ENCODE measurements at regions not wholly inside any gene's neighbourhood (a gene's known extent, or its start where the extent isn't known, plus 50 kb on each side); places are given as distances from the start of the nearest gene placed in this dataset.
"Not testable (repeated sequence)": the region's sequence is repeated elsewhere in the genome, so short reads cannot be mapped to it uniquely, and the experiment has no call there.

DNA sequence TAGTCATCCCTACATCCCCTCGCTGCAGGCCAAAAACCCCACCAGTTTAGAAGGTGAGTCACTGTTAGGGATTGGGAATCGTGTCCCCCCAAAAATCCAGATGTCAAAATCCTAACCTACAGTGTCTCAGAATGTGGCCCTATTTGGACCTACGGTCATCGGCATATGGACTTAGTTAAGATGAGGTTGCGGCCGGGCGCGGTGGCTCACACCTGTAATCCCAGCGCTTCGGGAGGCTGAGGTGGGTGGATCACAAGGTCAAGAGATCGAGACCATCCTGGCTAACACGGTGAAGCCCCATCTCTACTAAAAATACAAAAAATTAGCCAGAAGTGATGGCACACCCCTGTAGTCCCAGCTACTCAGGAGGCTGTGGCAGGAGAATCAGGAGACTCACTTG, 318.6 kb upstream of the KAZN start:
- not testable (repeated sequence) for DNase-seq

DNA sequence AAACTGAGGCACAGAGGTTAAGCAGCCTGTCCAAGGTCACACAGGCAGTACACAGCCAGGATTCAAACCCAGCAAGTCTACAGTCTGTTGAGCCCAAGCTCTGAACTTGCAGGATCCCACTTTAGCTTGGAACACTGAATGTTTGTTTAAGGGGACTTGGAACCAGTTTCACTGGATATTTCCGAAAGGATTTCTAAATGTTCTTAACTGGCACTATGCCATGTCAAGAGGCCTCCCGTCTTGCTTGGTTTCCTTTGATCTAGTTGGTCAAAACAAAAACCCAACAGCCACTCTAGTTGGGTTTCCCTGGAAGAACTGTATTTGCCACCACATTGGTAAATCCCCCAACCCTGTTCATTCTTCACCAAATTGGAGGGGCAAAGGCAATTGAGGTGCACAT, 317.6 kb upstream of the KAZN start:
- no peak for DNase-seq

DNA sequence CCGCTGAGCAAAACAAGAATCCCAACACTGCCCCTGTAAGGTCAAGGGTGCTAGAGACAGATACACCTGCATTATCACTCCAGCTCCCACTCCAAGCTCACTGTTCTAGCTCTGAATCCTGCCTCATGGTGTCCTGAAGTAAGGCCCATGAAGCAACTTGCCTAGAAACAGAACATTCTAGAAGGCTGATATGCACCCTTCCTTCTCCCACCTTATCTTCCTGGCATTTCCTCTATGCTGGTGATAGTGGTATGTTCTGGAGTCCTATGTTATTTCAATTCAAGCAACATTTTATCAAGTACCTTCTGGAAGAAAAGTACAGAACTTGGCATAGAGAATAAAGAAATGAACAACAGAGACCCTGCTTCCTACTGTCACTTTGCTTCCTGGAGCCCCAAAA, 317.1 kb upstream of the KAZN start:
- no peak for DNase-seq

DNA sequence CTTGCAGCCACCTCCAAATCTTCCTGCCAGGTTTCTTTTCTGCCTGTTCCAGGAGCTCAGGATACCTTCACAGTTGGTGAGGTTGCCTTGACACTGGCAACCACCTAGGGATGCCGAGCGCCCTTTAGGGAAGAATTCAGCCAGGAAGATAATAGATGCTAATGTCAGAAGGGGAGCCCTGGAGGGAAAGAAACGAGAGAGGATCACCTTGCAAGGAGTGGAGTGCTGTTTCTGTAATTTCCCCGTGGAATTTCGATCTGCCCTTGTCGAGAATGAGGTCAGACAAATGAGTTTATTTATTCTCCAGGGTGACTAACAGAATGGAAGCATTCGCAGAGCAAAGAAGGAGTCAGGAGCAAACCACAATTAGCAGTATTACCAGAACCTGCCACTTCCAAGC, 315.8 kb upstream of the KAZN start:
- DNase-seq: no peak

DNA sequence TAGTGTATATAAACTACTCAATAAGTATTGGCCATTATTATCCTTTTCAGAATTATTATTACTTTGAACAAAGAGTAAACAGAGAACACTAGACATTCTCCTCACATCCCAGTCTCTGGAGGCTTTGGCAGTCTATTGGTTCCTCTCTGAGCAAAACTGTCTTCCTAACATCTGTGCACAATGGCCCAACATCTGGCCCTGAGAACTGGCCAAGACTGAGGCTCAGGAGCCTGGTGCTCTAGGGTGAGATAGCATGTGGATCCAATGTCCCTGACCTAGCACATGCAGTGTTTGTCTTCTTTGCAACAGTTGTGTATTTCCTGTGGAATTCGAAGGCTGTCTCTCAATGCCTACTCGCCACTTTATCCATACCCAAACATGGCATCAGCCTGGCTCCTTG, 313.2 kb upstream of the KAZN start:
- DNase-seq: no peak

DNA sequence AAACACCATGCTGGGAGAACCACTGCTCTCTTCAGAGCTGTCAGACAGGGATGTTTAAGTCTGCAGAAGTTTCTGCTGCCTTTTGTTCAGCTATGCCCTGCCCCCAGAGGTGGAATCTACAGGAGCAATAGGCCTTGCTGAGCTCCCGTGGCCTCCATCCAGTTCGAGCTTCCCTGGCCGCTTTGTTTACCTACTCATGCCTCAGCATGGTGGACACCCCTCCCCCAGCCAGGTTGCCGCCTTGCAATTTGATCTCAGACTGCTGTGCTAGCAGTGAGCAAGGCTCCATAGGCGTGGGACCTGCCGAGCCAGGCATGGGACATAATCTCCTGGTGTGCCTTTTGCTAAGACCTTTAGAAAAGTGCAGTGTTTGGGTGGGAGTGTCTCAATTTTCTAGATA, 307.3 kb upstream of the KAZN start:
- not testable (repeated sequence) for DNase-seq

DNA sequence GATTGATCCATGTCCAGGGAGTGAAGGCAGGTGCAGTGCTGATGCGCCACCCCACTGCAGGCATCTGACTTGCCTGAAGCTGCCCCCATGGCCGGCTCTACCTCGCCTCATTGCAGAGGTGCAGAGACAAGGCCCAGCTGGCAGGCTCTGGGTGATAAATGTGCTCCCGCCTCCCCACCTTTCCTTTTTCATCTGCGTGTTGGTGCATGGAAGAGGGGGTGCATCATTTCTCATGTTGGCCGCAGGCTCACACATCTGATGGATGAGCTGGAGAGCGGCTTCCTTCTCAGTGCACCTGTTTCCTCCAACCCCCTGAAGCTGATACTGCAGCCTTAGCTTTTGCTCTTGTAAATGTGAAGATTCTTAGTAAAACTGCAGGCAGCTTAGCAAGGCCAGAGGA, 306.0 kb upstream of the KAZN start:
- DNase-seq: no peak

DNA sequence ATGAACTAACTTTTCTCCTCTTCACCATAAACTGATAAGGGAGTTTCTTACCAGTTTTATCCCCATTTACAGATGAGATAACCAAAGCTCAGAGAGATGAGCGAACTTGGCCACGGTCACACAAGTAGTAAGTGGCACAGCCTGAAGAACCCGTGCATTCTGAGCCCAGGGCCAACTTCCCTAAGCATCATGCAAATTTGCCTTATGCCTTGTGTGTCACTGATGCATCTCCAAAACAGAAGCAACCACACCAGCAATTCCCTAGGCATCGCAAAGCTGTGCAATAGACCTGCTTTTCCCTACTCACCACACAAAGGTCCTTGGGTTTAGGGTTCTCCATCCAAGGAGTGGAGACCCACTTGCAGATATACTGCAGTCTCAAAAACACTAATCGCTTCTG, 304.5 kb upstream of the KAZN start:
- DNase-seq: no peak

DNA sequence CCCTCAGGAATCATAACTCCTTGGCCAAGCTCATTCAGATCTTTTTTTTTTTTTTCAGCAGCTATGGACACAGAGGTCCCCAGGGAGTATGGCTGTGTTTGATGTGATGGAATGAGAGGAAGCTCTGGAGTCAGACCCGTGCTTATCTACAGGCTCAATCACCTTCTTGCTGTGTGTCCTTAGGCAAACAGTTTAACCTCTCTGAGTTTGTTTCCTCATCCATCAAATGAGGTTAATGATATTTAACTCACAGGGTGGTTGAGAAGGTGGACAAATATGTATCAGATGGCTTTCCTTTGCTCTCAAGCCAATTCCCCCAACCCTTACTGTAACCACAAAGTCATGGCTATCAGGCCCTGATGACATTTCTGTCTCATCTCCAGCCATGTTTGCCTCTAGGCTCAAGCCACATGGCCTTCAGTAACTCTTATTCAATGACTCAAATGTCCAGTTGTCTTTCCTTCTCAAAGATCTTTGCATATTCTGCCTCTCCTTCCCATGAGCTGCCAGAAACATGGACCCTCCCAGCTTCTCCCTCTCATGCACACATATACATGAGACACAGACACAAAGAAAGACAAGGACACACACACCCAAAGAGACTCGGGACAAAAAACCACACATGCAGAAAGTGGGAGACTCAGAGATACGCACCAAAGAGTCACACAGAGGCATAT, 303.5 kb upstream of the KAZN start:
- DNase-seq: no peak

DNA sequence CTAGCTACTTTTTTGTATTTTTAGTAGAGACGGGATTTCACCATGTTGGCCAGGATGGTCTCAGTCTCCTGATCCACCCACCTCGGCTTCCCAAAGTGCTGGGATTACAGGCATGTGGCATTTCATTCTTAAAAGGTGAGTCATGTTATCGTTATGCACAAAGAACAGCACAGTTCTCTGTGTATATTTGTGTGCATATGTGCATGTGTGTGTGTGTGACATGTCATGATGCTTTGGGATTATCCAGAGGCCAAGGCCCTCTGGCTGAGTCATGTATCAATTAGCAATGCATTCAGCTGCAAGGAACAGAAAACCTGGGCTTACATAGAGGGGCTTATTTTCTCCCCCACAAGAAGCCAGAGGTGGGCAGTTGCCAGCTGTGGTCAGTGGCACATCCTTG, 301.7 kb upstream of the KAZN start:
- DNase-seq: no peak

DNA sequence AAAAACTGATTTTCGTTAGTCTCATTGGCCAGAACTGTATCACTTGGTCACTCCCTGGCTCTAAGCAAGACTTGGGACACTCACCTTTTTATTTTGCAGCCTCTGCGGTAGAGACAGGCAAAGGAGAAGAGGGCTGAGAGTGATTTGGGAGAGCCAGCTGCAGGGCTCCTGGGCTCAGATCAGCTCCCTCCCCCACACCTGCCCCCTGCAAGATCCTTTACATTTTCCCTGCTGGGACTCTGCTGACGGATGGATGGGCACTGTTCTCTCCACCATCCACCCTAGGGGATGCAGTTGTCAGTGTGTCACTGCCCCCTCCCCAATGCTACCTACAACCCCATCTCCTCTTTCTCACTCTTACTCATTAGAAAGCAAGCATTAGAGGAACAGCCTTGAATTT, 301.1 kb upstream of the KAZN start:
- DNase-seq: no peak

DNA sequence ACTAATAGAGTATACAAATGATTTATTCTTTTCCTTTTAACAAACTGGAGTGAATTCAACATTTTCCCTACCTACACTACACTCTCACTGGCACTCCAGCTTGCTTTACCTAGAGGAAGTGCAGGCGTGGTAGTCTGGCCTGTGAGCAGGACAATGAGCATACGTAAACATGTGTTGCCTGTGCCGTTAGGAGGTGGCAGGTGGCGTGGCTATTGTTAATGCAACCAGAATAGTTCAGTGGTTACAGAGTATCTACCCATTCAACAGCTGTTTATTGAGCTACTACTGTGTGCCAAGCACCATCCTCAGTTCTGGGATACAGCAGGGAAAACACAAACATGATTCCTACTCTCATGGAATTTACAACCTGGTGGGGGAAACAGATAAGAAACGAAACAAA, 299.7 kb upstream of the KAZN start:
- no peak for DNase-seq

DNA sequence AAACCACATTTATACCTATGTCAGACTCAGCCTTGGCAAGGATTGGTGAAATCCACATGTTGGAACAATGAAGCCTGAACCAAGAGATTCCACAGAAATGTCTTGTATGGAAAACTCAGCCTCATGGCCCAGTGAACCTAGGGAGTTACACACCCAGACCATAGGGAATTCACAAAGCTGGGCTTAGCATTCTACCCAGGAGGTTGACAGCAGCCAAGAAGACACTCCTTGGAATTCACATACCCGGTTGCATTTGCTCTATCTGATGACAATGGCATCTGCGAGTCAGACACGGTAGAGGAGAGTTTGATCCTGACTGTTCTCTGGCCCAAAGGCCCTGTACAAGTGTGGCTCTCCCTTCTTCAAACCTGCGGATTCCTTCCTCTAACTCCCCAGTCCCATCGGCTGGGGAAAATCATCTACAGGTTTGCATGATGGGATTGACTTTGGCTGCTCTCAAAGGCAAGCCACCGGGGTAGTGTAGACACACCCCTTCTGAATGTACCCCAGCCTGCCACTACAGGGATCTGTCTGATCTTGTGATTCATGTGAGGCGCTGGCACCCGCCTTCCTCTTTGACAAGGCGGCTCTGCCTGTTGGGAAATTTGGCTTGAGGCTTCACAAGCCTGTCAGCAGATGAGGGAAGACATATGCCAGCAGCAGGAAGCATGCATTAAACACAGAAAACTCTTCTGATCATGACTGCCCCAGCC, 297.3 kb upstream of the KAZN start:
- no peak for DNase-seq

DNA sequence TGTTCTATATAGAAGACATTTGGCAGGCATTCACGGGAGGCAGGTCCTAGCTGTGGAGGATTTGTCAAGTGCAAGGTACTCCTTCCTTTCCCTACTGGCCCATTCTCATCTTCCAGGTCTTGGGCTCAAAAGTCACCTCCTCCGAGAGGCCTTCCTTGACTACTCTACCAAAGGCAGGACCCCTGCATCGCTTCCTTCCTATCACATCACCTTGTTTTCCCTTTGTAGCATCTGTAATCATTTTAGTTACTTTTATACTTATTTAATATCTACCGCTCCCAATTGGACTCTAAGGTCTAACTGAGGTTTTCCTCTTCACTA, 296.8 kb upstream of the KAZN start:
- no peak for DNase-seq

DNA sequence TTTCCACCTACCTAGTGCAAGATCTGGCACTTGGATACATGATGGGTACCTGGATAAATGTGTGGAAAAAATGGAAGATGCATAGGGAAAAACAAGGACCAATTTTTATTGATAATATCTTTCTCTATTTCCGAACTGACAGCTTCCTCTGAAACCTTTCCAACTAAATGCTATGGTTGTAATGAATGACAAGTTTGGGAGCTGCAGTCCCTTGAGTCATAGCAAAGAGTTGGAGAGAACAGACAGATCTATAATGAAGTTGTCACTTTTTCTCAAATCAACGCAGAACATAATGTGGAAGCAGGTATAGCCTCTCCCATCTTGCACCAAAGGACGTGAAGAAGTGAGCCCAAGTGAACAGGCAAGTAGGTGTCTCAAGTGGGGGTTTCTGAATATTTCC, 296.5 kb upstream of the KAZN start:
- DNase-seq: no peak

DNA sequence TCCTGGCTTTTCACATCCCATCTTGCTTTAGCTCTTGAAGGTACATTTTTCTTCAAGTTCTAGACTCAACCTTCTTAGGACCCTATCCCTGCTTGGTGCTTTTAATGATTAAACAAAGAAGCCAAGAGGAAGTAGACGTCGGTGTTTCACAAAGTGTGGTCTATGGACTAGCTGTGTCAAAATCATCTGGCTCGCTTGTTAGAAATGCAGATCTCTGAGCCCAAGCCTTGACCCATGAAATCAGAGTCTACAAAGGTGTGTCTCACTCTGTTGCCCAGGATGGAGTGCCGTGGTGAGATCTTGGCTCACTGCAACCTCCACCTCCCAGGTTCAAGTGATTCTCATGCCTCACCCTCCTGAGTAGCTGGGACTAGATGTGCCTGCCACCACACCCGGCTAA, 295.5 kb upstream of the KAZN start:
- DNase-seq: no peak

DNA sequence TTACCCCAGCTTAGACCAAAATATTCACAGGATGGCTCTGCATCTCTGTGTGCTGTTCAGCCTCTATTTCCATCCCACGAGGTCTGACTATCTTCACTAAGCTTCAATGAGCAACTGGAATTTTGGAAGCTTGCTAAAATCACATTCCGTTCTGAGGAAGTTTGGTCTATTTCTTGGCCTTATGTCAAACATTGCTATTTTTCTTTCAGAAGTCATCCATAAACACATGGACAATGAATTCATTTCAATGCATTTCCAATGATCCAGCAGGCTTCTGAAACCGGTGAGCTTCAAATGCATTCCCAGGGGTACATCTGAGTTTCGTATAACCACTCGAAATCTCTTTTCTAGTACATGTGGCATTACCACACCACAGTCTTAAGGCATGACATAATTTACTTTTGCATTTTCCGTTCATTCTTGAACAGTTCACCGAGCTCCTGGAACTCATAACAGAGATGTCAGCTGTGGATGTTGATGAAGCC, 294.1 kb upstream of the KAZN start:
- DNase-seq: no peak

DNA sequence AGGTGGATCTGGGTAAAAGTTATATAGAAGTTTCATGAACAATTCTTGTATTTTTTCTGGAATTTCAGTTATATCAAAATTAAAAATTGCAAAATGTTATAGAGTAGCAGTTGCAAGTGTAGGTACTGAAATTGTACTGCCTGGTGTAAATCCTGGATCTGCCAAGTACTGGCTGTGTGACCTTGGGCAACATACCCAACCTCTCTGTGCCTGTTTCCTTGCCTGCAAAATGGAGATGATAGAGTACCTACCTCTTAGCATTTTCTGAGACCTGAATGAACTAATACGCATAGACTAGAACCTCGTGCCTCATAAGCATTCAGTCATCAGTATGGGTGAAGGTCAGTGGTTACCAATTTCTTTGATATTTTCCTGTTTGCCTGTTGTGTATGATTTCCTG, 290.0 kb upstream of the KAZN start:
- no peak for DNase-seq

DNA sequence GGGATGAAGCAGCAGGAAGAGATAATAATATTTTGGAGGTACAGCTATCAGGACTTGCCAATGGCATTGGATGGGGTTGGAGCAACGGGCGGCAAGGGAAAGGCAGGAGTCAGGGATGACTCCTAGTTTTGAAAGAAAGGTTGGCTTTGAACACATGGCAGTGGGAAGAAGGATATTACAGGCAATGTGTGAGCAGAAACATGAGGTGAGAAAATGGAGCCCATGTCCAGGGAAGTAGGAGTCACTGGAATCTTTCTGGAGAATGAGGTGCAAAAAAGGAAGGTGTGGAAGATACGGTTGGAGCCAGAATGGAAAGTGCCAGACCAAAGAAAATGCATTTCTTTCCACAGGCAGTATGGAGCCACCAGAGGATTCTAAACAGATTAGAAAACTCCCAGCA, 288.5 kb upstream of the KAZN start:
- DNase-seq: no peak

DNA sequence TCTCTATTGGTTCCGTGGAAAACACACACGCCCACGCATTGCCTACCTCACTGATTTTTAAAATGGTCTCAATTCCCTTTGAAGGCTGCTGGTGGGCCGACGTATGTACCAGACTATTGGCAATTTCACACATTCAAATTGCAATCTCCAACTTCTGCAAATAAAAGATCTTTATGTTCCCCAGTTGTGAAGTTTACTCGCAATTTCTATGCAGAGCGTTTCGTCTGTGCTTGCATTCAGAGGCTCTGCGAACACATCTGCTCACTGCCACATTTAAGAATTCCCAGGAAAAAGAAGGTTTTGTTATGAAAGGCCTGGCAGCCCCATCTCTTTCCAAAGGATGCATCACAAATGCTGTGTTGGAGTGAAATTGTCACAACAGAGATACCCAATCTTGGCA, 288.0 kb upstream of the KAZN start:
- DNase-seq: no peak

DNA sequence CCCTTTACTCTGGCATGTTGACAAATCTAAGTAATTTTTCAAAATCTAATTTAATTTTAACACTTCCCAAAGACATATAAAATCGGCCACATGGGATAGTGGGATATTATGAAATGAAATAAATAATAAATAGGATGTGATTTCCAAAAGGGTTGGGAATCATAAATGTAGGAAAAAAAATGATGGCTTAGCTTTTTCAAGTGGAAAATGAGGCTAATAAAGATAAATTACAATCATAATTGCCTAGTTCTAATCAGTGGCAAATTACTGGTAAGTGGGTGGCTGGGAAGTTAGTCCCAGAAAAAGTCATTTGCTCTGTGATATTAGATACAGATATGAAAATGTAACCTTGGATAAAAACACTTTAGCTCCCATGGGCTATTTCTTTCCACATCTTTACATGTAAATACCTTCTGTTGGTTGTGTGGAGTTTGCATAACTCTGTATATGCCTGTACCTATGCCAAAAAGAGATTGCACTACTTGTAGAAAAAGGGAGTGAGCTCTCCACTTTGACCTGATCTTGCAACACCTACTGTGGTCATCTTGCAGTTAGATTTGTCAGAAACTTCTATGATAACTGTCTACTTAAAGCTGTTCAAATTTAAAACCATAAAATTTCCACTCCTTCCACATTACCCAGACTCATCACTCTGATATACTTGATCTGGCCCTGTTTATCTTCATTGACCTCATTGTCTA, 284.6 kb upstream of the KAZN start:
- DNase-seq: no peak

DNA sequence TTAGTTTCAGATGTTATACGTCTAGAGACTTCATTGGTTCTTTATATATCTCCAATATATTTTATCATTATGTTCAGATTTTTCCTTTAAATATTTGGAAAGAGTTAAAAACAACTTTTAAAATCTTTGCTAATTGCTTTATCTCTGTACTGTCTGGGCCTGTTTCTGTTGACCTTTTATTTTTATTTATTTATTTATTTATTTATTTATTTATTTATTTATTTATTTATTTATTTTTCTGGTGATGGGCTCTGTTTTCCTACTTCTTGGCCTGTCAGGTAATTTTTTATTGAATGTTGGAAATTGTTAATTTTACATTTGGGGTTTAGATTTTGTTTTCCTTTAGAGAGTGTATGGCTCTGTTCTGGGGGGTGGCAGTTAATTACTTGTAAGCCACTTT, 279.7 kb upstream of the KAZN start:
- no peak for DNase-seq

DNA sequence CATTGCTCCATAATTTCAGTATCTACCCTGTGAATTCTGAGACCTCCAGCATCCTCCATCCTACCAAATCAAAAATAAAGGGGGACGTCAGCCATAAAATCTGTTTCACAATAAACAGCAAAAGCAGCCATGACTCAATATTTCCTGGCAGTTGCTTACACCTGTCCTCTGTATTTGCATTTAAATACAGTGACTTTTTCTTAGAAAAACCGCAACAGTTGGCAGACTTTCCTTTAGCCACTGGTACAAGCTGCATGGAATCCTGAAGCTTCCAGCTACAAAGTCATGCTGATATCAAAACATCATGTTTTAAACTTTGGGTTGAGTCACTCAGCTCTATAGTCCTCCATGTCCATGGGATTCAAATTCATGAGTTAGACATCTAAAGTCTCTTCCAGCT, 278.0 kb upstream of the KAZN start:
- DNase-seq: no peak

DNA sequence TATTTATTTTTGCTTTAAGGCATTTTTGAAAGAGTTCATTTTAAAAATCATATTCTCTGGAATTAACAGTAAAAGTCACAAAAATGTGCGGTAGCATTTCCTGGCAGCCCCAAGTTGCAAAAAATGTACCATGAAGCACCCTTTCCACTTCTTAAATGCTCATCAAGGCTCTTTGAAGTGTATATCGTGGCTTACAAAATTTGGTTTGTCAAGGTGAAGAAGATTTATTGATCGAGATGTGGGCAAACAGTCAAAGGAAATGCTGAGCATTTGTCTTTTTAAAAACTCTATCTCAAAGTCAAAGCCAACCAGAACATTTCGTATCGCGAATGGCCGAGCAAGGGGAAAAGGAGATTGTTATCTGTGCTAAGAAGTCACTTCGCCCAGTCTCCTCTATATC, 277.5 kb upstream of the KAZN start:
- DNase-seq: no peak

DNA sequence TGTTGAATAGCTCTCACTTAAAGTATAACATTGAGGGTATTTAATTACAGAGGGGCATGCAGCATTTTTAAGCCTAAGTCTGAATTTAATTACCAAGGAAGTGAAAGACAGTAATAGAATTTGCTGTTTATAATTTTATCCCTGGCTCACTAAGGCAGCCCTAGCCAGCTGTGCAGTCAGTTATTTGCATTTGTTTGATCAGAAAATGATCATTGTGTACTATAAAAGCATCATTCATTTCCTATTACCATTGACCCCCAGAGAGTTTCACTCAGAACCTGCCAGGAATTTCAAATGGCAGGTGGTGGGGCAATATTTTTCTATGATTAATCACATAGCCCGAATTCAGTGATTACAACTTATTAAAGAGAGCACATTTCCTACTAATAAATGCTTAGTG, 277.1 kb upstream of the KAZN start:
- DNase-seq: no peak
